Naive B cell (primary cell): ENCODE measurements at regions not wholly inside any gene's neighbourhood (a gene's known extent, or its start where the extent isn't known, plus 50 kb on each side); places are given as distances from the start of the nearest gene placed in this dataset.

Source experiments
- ATAC-seq, 2 donors: fragments of 150-1000 bp; cut with Tn5 transposase; 2 replicates each; pipeline ENCODE4 v1.10.0; 2021; ENCODE audit warnings: low read depth in 2 of 2, mild to moderate bottlenecking in 2 of 2, moderate library complexity in 2 of 2
- DNase-seq: peaks from one replicate; pipeline ENCODE4 v3.0.0; 2022
- H3K27ac Mint-ChIP-seq, 6 donors: one replicate each; pipeline ENCODE4 v1.8.0; 2020 to 2022; ENCODE audit warnings: mild to moderate bottlenecking in 6 of 6, mixed read lengths in 6 of 6, moderate library complexity in 5 of 6, inconsistent platforms in 2 of 6
- H3K27me3 Mint-ChIP-seq, 3 donors: one replicate each; pipeline ENCODE4 v1.8.0; 2021 to 2022; ENCODE audit warnings: mixed read lengths in 3 of 3, mild to moderate bottlenecking in 1 of 3
- H3K36me3 Mint-ChIP-seq, 2 donors: one replicate each; pipeline ENCODE4 v1.8.0; 2020 to 2022; ENCODE audit warnings: mixed read lengths in 2 of 2, inconsistent platforms in 1 of 2, mild to moderate bottlenecking in 1 of 2
- H3K4me1 Mint-ChIP-seq, 3 donors: one replicate each; pipeline ENCODE4 v1.8.0; 2020 to 2022; ENCODE audit warnings: mixed read lengths in 3 of 3, inconsistent platforms in 1 of 3, mild to moderate bottlenecking in 1 of 3, moderate library complexity in 1 of 3
- H3K4me3 Mint-ChIP-seq, 8 donors: one replicate each; pipeline ENCODE4 v1.8.0; 2020 to 2022; ENCODE audit warnings: mild to moderate bottlenecking in 8 of 8, mixed read lengths in 8 of 8, moderate library complexity in 8 of 8, inconsistent platforms in 2 of 8
- H3K9me3 Mint-ChIP-seq, 7 donors: one replicate each; pipeline ENCODE4 v1.8.0; 2020 to 2022; ENCODE audit warnings: mixed read lengths in 7 of 7, mild to moderate bottlenecking in 5 of 7, inconsistent platforms in 2 of 7, moderate library complexity in 1 of 7

DNA sequence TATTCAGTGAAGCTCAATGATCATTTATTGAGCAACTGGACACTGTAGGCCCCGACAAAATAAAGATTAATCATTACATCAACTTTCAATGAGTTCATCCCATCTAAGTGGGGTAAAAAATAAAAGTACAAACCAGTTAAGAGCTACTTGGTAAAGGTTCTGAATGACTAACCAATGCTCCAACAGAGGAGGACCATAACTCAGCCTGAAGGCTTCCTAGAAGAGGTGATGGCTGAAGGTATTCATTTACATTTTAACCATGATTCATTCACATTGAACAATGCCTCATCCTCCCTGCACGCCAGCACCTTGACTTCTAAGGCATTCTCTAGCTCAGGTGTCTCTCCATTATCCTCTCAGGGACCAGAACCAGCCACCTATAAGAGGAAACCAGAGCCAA, 201.4 kb downstream of the ZNF462 start:
- no peak overlapping the region for H3K4me3 Mint-ChIP-seq
- DNase-seq (no peak), ATAC-seq (no peak)
- no peak overlapping the region for H3K27ac Mint-ChIP-seq
- H3K9me3 Mint-ChIP-seq, result no peaks in the 10 kb centered on the region
- peaks cover 0 to 4% (median 0%) of the 10 kb centered on the region in 3 donors for H3K4me1 Mint-ChIP-seq
- H3K27me3 Mint-ChIP-seq, result peaks cover 0 to 12% (median 9%) of the 10 kb centered on the region in 3 donors
- no peaks in the 10 kb centered on the region for H3K36me3 Mint-ChIP-seq

DNA sequence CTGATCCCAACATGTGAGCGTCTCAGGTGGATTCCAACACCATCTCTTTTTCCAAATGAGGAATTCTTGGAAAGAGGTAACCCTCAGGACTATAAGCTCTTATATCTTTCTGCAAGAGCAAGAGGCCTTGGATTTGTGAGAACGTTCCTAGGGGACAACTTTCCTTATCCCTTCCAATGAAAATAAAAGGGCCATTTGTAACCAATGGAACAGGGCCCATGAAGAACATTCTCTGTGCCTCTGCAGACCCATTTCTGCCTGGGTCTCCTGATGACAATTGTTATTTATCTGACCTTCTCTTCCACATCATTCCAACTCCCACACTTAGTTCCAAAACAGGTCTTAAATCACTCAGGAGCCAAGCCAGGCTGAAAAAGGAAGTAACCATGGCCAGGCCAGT, 202.6 kb downstream of the ZNF462 start:
- Mint-ChIP-seq H3K4me3 (no peak overlapping the region), H3K9me3 (no peaks in the 10 kb centered on the region), H3K27me3 (peaks cover 0 to 12% (median 11%) of the 10 kb centered on the region in 3 donors), H3K27ac (no peak overlapping the region), H3K4me1 (no peaks in the 10 kb centered on the region), H3K36me3 (no peaks in the 10 kb centered on the region)
- DNase-seq, result no peak
- ATAC-seq, result no peak

- Mint-ChIP-seq H3K9me3 (no peaks in the 10 kb centered on the region), H3K27me3 (peaks cover 0 to 21% (median 12%) of the 10 kb centered on the region in 3 donors), H3K36me3 (no peaks in the 10 kb centered on the region), H3K27ac (no peak overlapping the region), H3K4me3 (no peak overlapping the region), H3K4me1 (no peaks in the 10 kb centered on the region)
- no peak for DNase-seq
- no peak for ATAC-seq
Observed at GRCh38 chr9:107067739-107068416, 204.9 kb downstream of the ZNF462 start.

- H3K9me3 Mint-ChIP-seq, result no peaks in the 10 kb centered on the region
Observed at GRCh38 chr9:107068581-107068980, 205.6 kb downstream of the ZNF462 start.

GRCh38 chr9:107070586-107070985, 207.6 kb downstream of the ZNF462 start:
- H3K4me3 Mint-ChIP-seq, result no peak overlapping the region
- no peaks in the 10 kb centered on the region for H3K9me3 Mint-ChIP-seq
- no peaks in the 10 kb centered on the region for H3K36me3 Mint-ChIP-seq
- ATAC-seq (no peak), DNase-seq (no peak)
- H3K27ac Mint-ChIP-seq, result no peak overlapping the region
- peaks cover 0 to 12% (median 9%) of the 10 kb centered on the region in 3 donors for H3K27me3 Mint-ChIP-seq
- H3K4me1 Mint-ChIP-seq, result no peaks in the 10 kb centered on the region

More at GRCh38 chr9:107068581-107068980, 205.6 kb downstream of the ZNF462 start:
- Mint-ChIP-seq H3K4me1 (no peaks in the 10 kb centered on the region), H3K4me3 (peak overlapping the region in 1 of 8 donors; percentile 57), H3K27me3 (peaks cover 0 to 21% (median 12%) of the 10 kb centered on the region in 3 donors), H3K27ac (no peak overlapping the region), H3K36me3 (no peaks in the 10 kb centered on the region)
- ATAC-seq (no peak), DNase-seq (no peak)

GRCh38 chr9:107078061-107078460, 205.0 kb upstream of the RAD23B start:
- Mint-ChIP-seq H3K4me3 (no peak overlapping the region), H3K4me1 (no peaks in the 10 kb centered on the region), H3K9me3 (peaks cover 0 to 2% (median 0%) of the 10 kb centered on the region in 7 donors), H3K27ac (no peak overlapping the region), H3K27me3 (peaks cover 15 to 31% (median 21%) of the 10 kb centered on the region in 3 donors), H3K36me3 (no peaks in the 10 kb centered on the region)
- DNase-seq (no peak), ATAC-seq (no peak)

DNA sequence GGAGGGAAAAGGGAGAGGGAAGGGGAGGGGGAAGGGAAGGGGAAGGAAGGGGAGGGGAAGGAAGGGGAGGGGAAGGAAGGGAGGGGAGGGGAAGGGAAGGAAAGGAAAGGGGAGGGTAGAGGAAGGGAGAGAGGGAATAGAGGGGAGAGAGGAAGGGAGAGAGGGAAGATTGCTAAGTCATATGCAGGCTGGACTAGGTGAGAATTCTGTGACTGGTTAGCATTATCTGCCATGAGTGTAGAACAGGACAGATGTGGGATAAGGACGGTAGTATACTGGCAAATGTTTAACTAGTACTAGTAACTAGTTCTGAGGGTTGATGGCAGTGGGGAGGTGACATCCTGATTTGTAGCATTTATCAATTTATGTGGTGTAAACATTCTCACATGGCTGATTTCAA, 203.5 kb upstream of the RAD23B start:
- Mint-ChIP-seq H3K27ac (no peak overlapping the region), H3K4me1 (no peaks in the 10 kb centered on the region), H3K36me3 (no peaks in the 10 kb centered on the region), H3K4me3 (no peak overlapping the region), H3K9me3 (peaks cover 0 to 2% (median 0%) of the 10 kb centered on the region in 7 donors), H3K27me3 (peaks cover 21 to 28% (median 21%) of the 10 kb centered on the region in 3 donors)
- ATAC-seq (no peak), DNase-seq (no peak)

DNA sequence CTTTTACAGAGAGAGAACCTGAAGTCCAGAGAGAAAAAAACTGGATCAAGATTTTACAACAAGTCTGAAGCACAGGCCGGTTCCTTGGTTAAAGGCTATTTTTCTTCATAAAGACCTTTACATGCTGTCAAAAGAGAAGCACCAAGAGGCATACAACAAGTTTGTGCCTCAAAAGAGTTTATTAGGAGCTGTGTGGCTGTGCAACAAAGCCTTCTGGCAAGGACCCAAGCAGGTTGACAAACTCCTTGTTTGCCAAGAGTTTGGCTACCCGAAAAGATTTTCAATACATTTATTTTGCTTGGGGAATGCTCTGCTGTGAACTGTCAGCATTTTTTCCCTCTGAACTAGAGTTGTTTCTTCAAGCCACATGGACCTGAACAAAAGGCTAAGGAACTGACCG, 202.9 kb upstream of the RAD23B start:
- H3K4me1 Mint-ChIP-seq, result no peaks in the 10 kb centered on the region
- H3K4me3 Mint-ChIP-seq, result no peak overlapping the region
- ATAC-seq (no peak), DNase-seq (no peak)
- no peaks in the 10 kb centered on the region for H3K36me3 Mint-ChIP-seq
- peaks cover 21 to 23% (median 21%) of the 10 kb centered on the region in 3 donors for H3K27me3 Mint-ChIP-seq
- H3K9me3 Mint-ChIP-seq, result peaks cover 0 to 2% (median 0%) of the 10 kb centered on the region in 7 donors
- H3K27ac Mint-ChIP-seq, result no peak overlapping the region

GRCh38 chr9:107086460-107086859, 196.6 kb upstream of the RAD23B start:
- DNase-seq (no peak), ATAC-seq (no peak)
- Mint-ChIP-seq H3K4me1 (no peaks in the 10 kb centered on the region), H3K27me3 (peaks cover 11 to 28% (median 20%) of the 10 kb centered on the region in 3 donors), H3K9me3 (peaks cover 0 to 6% (median 0%) of the 10 kb centered on the region in 7 donors), H3K4me3 (no peak overlapping the region), H3K27ac (no peak overlapping the region), H3K36me3 (no peaks in the 10 kb centered on the region)

- Mint-ChIP-seq H3K36me3 (no peaks in the 10 kb centered on the region), H3K27ac (no peak overlapping the region), H3K27me3 (peaks cover 11 to 28% (median 20%) of the 10 kb centered on the region in 3 donors), H3K9me3 (peaks cover 0 to 6% (median 0%) of the 10 kb centered on the region in 7 donors), H3K4me1 (no peaks in the 10 kb centered on the region), H3K4me3 (no peak overlapping the region)
- DNase-seq, result no peak
- no peak for ATAC-seq
Observed at GRCh38 chr9:107087222-107087621, 195.9 kb upstream of the RAD23B start.

- H3K27me3 Mint-ChIP-seq, result peaks cover 9 to 28% (median 20%) of the 10 kb centered on the region in 3 donors
- H3K9me3 Mint-ChIP-seq, result peaks cover 0 to 6% (median 0%) of the 10 kb centered on the region in 7 donors
- H3K4me3 Mint-ChIP-seq, result no peak overlapping the region
- ATAC-seq, result no peak
- no peaks in the 10 kb centered on the region for H3K4me1 Mint-ChIP-seq
- DNase-seq, result no peak
- no peaks in the 10 kb centered on the region for H3K36me3 Mint-ChIP-seq
- no peak overlapping the region for H3K27ac Mint-ChIP-seq
Observed at GRCh38 chr9:107090218-107090617, 192.9 kb upstream of the RAD23B start.

GRCh38 chr9:107093365-107094060, 189.6 kb upstream of the RAD23B start:
- DNase-seq, result no peak
- Mint-ChIP-seq H3K4me3 (no peak overlapping the region), H3K4me1 (no peaks in the 10 kb centered on the region), H3K9me3 (peaks cover 0 to 6% (median 0%) of the 10 kb centered on the region in 7 donors), H3K27ac (no peak overlapping the region), H3K36me3 (no peaks in the 10 kb centered on the region), H3K27me3 (peaks cover 10 to 14% (median 10%) of the 10 kb centered on the region in 3 donors)
- ATAC-seq, result no peak

- no peak for DNase-seq
- H3K4me3 Mint-ChIP-seq, result no peak overlapping the region
- no peaks in the 10 kb centered on the region for H3K36me3 Mint-ChIP-seq
- peaks cover 0 to 5% (median under 1%) of the 10 kb centered on the region in 7 donors for H3K9me3 Mint-ChIP-seq
- H3K27me3 Mint-ChIP-seq, result peaks cover 7 to 14% (median 9%) of the 10 kb centered on the region in 3 donors
- H3K27ac Mint-ChIP-seq, result no peak overlapping the region
- ATAC-seq, result no peak
- no peaks in the 10 kb centered on the region for H3K4me1 Mint-ChIP-seq
Observed at GRCh38 chr9:107094370-107094769, 188.7 kb upstream of the RAD23B start.

GRCh38 chr9:107100591-107100990, 182.5 kb upstream of the RAD23B start:
- DNase-seq, result no peak
- Mint-ChIP-seq H3K36me3 (no peaks in the 10 kb centered on the region), H3K4me1 (no peaks in the 10 kb centered on the region), H3K27ac (no peak overlapping the region), H3K27me3 (peaks cover 14 to 15% (median 14%) of the 10 kb centered on the region in 3 donors), H3K4me3 (no peak overlapping the region), H3K9me3 (peaks cover 0 to 7% (median 0%) of the 10 kb centered on the region in 7 donors)
- ATAC-seq, result no peak
